ENCODE measurements at regions not wholly inside any gene's neighbourhood (a gene's known extent, or its start where the extent isn't known, plus 50 kb on each side); places are given as distances from the start of the nearest gene placed in this dataset.

DNA sequence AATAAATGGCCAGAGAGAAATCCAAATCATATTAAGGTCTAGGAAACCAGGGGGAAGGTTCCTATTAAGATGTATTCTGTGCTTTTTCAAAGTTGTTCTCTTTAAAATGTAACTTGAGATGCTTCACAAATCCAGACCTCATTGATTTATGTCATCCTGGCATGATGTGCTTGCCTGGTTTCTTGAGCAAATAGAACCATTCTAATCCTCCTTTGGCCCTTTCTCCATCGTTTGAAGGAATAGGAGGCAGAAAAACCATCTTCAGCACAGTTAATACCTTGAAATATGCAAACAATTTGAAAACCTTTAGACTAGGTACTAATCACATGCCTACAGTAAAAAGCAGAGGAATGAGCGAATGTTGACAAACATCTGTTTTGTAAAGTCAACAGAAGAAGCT, 202.2 kb upstream of the CXorf66 start:
- no peak overlapping the region for H2AFZ ChIP-seq (ENCODE audit: insufficient read depth, low read depth, low read length, poor library complexity, severe bottlenecking)
- TF ChIP-seq, protein P1, sequence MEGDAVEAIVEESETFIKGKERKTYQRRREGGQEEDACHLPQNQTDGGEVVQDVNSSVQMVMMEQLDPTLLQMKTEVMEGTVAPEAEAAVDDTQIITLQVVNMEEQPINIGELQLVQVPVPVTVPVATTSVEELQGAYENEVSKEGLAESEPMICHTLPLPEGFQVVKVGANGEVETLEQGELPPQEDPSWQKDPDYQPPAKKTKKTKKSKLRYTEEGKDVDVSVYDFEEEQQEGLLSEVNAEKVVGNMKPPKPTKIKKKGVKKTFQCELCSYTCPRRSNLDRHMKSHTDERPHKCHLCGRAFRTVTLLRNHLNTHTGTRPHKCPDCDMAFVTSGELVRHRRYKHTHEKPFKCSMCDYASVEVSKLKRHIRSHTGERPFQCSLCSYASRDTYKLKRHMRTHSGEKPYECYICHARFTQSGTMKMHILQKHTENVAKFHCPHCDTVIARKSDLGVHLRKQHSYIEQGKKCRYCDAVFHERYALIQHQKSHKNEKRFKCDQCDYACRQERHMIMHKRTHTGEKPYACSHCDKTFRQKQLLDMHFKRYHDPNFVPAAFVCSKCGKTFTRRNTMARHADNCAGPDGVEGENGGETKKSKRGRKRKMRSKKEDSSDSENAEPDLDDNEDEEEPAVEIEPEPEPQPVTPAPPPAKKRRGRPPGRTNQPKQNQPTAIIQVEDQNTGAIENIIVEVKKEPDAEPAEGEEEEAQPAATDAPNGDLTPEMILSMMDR (IDR thresholded peaks at IDR 0.05): no peak
- H3K4me1 ChIP-seq (ENCODE audit: control insufficient read depth in 1 of 2, insufficient read depth in 2 of 2, low read length in 2 of 2): no peaks in the 10 kb centered on the region
- peaks cover 0 to 4% (median 0%) of the 10 kb centered on the region in 3 donors for H3K27me3 Mint-ChIP-seq (ENCODE audit: low read depth in 3 of 3)
- H3K4me2 ChIP-seq (replicated peaks; ENCODE audit: extremely low read depth, low read length, poor library complexity, severe bottlenecking): no peak overlapping the region
- H4K20me1 ChIP-seq (ENCODE audit: insufficient read depth, low read length): no peaks in the 10 kb centered on the region
- H3K27ac ChIP-seq (ENCODE audit: low read depth in 1 of 2, low read length in 2 of 2): no peak overlapping the region
- intact Hi-C loops (cut with micrococcal nuclease): no loop called here
- no peak for DNase-seq
- H3K27ac Mint-ChIP-seq: no peak overlapping the region
- no peak overlapping the region for H3K9ac ChIP-seq (ENCODE audit: insufficient read depth, low read length, poor library complexity, severe bottlenecking)
- no peaks in the 10 kb centered on the region for H3K36me3 ChIP-seq (replicated peaks in 1 of 2; ENCODE audit: control insufficient read depth in 1 of 2, insufficient read depth in 2 of 2, low read length in 2 of 2)
- H3K9me3 Mint-ChIP-seq: peaks cover 0 to 10% (median 3%) of the 10 kb centered on the region in 7 donors
- WGBS (ENCODE audit: insufficient coverage): no CpG with 5 or more reads among the region's 2 CpGs
- no peaks in the 10 kb centered on the region for H3K79me2 ChIP-seq (ENCODE audit: insufficient read depth, low read length)
- no peaks in the 10 kb centered on the region for H3K27me3 ChIP-seq (ENCODE audit: control insufficient read depth in 2 of 2, insufficient read depth in 2 of 2, low read length in 2 of 2)
- H3K4me1 Mint-ChIP-seq: no peaks in the 10 kb centered on the region
- no peaks in the 10 kb centered on the region for H3K9me3 ChIP-seq (replicated peaks in 1 of 2; ENCODE audit: control insufficient read depth in 1 of 2, insufficient read depth in 1 of 2, low read length in 2 of 2)
- no peaks in the 10 kb centered on the region for H3K36me3 Mint-ChIP-seq
- no peak overlapping the region for H3K4me3 ChIP-seq (replicated peaks in 1 of 3; ENCODE audit: low read depth in 2 of 3, low read length in 3 of 3)
- no peak overlapping the region for H3K4me3 Mint-ChIP-seq

DNA sequence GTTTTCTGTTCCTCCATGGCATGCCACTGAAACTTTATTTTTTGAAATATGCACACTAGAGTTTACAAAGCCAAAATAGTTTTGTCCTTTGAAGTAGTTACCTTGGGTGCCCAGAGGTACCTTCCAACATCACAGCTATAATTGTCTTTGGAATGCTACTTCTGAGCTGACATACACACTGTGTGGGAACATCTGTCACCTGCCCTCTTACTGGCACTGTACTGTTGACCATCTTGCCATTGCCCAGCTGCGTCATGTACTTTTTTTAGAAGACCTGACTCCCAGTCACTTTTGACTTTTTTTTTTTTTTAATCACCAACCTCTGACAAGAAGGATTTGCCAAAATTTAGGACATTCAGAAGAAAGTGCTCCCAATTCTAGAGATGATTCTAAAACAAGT, 200.5 kb upstream of the CXorf66 start:
- no peaks in the 10 kb centered on the region for H3K79me2 ChIP-seq (ENCODE audit: insufficient read depth, low read length)
- H3K9me3 Mint-ChIP-seq: no peaks in the 10 kb centered on the region
- H3K9me3 ChIP-seq (replicated peaks in 1 of 2; ENCODE audit: control insufficient read depth in 1 of 2, insufficient read depth in 1 of 2, low read length in 2 of 2): no peaks in the 10 kb centered on the region
- H3K27me3 ChIP-seq (ENCODE audit: control insufficient read depth in 2 of 2, insufficient read depth in 2 of 2, low read length in 2 of 2): no peaks in the 10 kb centered on the region
- no peak overlapping the region for H3K27ac ChIP-seq (ENCODE audit: low read depth in 1 of 2, low read length in 2 of 2)
- intact Hi-C loops (cut with micrococcal nuclease): no loop called here
- no peak for DNase-seq
- no peak overlapping the region for H3K4me3 ChIP-seq (replicated peaks in 1 of 3; ENCODE audit: low read depth in 2 of 3, low read length in 3 of 3)
- no peaks in the 10 kb centered on the region for H3K4me1 ChIP-seq (ENCODE audit: control insufficient read depth in 1 of 2, insufficient read depth in 2 of 2, low read length in 2 of 2)
- H2AFZ ChIP-seq (ENCODE audit: insufficient read depth, low read depth, low read length, poor library complexity, severe bottlenecking): no peak overlapping the region
- H3K27me3 Mint-ChIP-seq (ENCODE audit: low read depth in 3 of 3): peaks cover 0 to 4% (median 0%) of the 10 kb centered on the region in 3 donors
- WGBS (ENCODE audit: insufficient coverage): no CpG with 5 or more reads among the region's 1 CpG
- H3K4me3 Mint-ChIP-seq: no peak overlapping the region
- no peak overlapping the region for H3K27ac Mint-ChIP-seq
- no peak overlapping the region for H3K9ac ChIP-seq (ENCODE audit: insufficient read depth, low read length, poor library complexity, severe bottlenecking)
- no peaks in the 10 kb centered on the region for H4K20me1 ChIP-seq (ENCODE audit: insufficient read depth, low read length)
- no peaks in the 10 kb centered on the region for H3K4me1 Mint-ChIP-seq
- TF ChIP-seq, protein P1 (IDR thresholded peaks at IDR 0.05): no peak
- H3K36me3 Mint-ChIP-seq: no peaks in the 10 kb centered on the region
- H3K36me3 ChIP-seq (replicated peaks in 1 of 2; ENCODE audit: control insufficient read depth in 1 of 2, insufficient read depth in 2 of 2, low read length in 2 of 2): no peaks in the 10 kb centered on the region
- H3K4me2 ChIP-seq (replicated peaks; ENCODE audit: extremely low read depth, low read length, poor library complexity, severe bottlenecking): no peak overlapping the region

Measured in CD14-positive monocyte (primary cell).